ENCODE measurements at regions not wholly inside any gene's neighbourhood (a gene's known extent, or its start where the extent isn't known, plus 50 kb on each side); places are given as distances from the start of the nearest gene placed in this dataset.

DNA sequence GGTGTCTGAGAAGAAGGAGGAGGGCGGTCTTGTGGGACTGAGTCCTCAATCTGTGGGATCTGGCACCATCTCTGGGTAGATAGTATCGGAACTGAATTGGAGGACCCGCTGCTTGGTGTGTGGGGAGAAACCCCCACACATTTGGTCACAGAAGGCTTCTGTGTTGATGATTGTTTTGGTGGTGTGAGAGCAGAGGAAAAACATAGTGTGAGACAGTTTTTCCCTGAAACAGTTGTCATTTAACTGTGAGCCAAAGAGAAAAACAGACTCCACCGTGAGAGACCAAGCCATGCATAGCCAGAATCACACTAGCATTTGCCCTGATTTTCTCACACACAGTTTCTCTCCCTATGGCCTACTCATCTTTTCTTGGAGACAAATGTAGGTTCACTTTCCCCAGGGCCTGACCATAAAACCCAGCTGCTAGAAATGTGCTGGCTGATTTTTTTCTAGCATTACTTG, 91.4 kb upstream of the FLRT2 start:
- no peak for DNase-seq (ENCODE audit: low spot score)

DNA sequence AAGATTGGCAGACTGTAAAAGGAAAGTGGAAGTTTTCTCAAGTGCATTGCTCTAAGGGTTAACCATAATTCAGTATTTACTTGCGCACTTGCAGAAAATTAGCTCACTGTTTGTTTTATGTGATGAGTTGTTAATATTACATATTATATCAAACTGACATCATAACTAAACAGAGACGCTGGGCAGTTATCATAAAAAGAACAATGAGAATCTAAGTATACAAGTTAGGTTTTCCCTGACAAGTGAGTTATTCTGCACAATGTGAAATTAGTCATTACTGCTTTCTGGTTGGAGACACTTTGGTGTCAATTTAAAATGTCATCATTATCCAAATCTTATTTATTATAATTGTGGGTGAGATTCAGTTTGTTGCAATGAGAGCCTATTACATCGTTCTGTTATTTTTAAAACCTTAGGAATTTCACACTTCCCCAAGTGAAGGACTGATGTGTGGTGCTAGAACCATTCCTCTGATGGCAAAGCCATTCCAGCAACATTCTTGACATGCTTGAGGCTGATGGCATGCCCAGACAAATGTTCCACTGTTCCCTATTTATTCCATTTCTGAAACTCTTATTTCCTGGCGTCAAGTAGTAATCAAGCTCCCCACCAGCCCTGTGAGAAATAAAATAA, 90.1 kb upstream of the FLRT2 start:
- DNase-seq (ENCODE audit: low spot score), result no peak

DNA sequence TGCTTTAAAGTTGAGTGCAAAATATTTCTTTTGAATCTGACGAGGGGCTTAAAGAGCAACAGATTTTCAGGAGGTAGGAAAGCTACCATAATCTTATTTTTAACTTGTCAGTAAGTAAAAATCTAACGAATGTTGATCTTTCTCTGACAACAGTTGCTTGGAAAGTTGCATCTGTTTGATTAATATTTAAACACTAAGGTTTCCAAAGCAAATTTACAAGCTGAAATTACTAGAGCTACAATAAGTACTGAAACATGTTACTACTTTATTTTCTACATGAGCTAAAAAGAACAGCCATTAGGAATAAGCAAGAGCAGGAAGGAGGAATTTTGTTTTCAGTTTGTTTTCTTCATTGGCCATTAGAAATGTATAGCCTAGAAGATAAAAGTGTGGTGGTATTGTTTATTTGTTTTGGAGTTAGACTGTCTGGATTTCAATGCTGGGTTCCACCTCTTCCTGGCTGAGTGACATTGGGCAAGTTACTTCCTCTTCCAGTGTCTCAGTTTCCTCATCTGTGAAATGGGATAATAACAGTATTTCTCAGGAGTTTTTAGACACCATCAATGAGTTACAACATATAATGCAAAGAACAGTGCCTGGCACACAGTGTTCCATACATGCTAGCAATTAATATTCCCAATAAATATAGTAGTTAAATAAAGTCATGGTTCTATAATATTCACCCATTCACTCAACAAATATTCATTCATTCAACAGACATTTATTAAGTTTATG, 87.9 kb upstream of the FLRT2 start:
- no peak for DNase-seq (ENCODE audit: low spot score)

DNA sequence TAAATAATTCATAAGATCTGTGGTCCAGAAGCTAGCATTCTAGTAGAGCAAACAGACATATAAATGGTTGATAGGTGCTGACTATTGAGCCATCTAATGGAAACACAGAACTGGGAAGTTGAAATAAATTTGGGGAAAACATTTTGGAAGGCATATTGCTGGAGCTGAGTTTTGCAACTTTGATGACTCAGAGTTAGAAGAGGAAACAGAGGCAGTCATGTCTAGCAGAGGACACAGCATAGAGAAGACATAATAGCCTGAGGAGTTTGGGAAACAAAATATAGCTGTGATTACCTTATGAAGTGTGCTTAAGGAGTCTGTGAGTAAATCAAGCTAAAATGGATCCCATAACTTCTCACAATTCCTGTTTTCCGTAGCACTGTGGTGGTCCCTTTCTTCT, 86.9 kb upstream of the FLRT2 start:
- no peak for DNase-seq (ENCODE audit: low spot score)

DNA sequence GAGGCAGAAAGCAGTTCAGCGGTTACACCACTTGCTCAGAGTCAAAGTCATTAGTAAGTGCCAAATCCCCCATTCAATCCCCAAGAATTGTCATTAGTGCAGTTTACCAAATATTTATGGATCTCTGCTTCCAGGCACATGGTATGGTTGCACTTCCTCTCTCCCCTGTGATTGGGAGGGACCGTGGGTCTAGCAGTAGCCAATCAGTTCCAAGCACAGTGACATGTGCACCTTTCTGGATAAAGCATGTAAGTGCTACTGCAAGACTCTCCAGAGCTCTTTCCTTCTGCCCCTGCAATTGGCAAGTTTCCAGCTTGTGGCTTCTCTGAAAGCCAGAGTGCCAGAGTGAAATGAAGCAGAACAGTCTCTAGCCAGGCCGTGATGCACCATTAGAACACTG, 85.3 kb upstream of the FLRT2 start:
- no peak for DNase-seq (ENCODE audit: low spot score)

DNA sequence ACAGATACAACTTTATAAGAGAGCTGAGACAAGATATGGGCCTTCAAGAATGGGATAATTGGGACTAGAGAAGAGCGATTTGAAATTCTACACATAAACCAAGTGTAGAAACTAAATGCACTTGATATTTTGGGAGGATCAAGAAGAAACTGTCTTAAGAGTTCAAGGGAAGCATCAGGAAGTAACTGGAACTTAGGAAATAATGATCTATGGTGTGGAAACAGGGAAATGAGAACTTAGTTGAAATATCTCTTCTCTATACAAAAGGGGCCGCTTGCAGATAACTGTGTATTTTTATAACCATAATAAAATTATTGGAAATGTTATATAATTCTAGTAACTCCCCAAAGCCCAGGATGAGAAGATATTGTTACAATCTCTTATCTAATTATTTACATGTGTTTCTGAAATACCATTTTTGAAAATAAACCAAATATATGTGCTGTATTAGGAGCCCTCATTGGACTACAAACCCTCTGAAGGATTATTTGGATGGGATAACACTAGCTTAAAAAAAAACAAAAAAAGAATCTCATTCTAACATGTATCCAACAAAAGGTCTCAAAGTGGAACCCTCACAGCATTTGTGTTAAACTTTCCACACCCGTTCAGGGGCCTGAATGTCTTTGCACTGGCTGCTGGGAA, 84.7 kb upstream of the FLRT2 start:
- DNase-seq (ENCODE audit: low spot score), result no peak

DNA sequence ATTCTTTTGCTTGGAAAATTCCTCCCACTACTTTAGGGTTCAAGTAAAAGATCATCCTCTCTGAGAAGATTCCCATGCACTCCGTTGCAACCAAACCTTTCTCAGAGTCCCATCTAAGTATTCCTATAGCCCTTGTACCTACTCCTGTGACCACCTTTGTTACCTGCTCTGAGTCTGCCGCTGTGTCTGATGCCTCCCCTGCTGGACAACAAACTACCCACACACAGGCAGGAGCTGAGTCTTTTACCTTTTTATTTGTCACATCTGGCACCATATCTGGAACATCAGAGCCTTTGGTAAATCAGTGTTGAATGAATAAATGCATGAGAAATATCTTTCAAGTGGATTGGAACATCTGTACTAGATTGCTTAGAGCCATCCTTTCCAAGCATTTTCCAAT, 82.1 kb upstream of the FLRT2 start:
- DNase-seq (ENCODE audit: low spot score), result no peak

DNA sequence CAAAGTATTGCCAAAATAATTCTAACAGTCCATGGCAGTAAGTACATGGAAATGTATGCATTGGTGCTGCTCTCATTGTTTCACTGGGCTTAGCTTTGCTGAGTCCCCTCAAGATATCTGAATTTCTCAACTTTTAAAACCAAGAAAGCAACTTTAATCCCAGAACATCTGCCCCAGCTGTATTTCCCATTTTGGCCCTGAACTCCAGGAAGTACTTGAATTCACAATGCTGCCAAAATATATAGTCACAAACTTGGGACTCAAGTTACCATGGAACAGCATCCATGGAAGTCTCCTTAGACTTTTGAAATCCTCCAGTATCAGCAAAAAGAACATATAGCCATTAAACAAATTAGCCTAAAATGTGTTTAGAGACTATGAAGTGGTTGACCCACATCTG, 78.5 kb upstream of the FLRT2 start:
- DNase-seq (ENCODE audit: low spot score), result no peak

DNA sequence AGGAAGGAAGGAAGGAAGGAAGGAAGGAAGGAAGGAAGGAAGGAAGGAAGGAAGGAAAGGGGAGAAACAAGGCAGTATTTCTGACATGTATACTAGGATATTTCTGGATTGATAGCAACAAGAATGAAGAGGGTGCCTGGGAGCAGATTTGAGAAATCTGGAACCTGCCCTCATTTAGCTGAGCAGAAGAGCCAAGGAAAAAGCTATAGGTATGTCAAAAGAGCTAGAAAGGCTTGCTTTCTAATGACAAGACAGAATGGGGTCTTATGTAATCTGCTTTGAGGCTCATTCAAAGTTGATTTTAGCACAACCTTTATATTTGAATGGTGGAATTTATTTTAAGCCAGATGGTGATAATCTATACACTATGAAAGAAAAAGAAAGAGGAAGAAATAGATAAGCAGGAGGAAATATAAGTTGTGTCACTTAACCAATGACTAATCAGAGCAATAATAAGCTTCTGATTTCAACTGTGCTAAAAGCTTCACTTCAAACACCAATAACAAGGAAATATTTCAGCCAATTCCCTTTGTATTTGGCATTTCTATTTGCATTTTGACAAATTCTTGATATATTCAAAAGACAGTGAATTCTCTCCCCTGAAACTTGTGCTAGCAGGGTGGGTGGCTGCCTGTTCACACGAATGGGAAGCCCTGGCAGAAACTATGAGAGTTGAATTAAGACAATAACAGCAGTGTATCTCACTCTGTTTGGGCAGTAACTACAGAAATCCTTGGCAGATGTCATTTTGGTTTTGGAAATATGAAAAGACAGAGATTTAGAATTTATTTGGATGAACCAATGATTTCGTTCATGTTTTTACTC, 76.3 kb upstream of the FLRT2 start:
- DNase-seq (ENCODE audit: low spot score), result no peak

DNA sequence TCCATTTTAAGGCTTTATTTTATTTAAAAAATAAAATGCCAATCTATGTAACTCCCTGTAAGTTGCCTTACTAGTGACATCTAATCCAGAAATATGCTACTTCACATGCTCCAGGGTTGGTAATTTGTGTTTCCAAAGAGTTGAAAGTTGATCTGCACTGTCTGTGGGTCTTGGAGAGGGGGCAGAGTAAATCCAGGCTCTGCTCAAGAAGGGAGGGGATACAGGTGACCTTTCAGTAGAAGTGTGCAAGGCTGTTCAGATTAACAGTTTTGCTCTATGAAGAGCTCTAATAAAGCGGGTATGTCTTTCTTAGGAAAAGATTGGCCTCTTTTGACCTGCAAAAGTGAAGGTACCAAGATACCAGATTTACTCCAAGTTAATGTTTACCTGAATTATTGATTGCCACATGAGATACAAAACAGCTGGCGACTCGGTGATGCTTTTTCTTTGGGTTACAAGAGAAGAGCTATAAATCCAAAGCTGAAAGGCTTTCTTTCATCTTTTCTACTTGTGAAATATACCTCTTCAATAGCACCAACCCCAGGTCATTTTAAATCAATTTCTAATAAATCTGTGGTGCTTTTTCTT, 75.6 kb upstream of the FLRT2 start:
- DNase-seq (ENCODE audit: low spot score), result no peak

DNA sequence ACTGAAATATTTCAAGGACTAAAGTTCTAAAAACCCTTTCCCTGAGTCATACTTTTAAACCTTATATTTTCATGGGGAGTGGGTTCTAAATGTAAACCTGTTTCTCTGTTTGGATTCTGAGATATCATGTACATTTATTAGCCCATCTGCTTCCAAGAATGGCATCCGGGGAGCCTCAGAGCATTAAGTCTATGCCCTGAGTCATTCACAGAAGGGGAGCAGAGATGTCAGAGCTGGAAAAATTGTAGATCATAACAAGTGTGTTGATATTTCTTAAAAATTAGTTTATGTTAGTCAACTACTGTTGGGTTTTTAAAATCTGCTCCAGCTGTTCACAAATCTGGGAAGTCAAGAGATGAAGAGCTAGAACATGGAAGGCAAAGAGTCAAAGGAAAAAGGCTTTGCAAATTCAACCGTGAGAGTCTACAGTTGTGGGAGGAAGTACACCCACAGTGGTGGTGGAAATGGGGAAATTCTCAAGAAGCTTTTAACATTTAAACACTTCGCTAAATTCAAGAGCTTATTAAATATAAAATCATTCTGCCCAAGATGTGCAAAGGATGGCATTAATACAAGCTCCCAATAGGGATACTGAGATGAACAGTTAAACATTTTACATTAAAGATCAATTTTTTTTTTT, 70.5 kb upstream of the FLRT2 start:
- no peak for DNase-seq (ENCODE audit: low spot score)

DNA sequence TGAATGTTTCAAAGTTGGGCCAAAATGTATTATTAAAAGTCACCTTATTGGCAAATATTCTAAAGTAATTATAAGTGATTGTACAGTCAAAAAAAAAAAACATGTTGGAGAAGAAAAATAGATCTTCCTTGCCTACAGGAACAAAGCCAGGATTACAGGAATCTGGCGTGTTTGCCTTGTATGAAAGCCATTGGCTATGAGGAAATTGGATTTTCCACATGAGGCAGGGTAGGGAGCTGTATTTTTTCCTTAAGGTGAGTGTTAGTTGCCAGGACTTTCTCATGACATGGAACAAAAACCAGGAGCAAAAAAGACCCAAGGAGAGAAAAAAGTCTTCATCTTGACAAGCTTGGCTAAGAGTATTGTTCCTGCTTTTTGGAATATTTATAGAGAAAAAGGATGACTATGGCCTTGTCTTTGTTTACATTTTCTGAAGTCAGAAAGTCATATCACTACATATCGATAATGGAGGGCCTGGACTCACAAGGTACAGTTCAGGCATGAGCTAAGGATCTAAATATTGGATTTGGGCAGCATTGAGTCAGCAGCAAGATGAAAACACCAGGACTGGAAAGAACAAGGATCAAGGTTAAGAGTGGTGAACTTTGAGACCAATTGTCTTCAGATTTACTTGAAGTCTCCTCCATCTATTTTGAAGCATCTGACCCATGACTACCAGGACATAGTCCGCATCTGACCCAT, 68.4 kb upstream of the FLRT2 start:
- no peak for DNase-seq (ENCODE audit: low spot score)

DNA sequence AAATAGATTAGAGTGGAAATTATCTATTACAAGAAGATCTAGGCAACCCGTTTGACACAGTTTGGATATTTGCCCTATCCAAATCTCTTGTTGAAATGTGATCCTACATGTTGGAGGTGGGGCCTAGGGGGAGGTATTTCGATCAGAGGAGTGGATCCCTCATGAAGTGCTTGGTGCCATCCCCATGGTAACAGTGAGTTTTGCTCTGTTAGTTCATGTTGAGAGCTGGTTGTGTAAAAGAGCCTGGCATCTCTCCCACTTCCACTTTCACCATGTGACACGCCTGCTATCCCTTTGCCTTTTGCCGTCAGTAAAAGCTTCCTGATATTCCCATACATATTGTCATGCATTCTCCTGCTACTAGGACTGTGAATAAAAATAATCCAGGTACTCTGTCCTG, 66.4 kb upstream of the FLRT2 start:
- DNase-seq (ENCODE audit: low spot score), result no peak

DNA sequence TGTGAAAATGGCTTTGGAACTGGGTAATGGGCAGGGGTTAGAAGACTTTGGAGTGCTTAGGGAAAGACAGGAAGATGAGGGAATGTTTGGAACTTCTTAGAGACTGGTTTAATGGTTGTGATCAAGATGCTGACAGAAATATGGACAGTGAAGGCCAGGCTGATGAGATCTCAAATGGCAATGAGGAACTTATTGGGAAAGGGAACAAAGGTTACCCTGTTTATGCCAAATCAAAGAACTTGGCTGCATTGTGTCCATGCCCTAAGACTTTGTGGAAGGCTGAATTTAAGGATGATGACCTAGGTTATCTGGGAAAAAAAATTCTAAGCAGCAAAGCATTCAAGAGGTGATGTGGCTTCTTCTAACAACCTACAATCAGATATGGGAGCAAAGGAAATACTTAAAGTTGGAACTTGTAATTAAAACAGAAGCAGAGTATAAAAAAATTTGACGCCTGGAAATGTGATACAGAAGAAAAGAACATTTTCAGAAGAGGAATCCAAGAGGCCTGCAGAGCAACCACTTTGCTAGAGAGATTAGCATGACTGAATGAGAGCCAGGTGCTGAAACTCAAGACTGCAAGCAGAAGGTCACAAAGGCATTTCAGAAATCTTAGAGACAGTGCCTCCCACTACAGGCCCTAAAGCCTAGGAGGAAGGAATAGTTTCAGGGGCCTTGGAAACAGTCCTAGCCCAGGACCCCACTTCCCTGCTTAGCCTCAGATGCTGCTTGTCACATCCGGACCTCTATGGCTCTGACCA, 65.6 kb upstream of the FLRT2 start:
- no peak for DNase-seq (ENCODE audit: low spot score)

DNA sequence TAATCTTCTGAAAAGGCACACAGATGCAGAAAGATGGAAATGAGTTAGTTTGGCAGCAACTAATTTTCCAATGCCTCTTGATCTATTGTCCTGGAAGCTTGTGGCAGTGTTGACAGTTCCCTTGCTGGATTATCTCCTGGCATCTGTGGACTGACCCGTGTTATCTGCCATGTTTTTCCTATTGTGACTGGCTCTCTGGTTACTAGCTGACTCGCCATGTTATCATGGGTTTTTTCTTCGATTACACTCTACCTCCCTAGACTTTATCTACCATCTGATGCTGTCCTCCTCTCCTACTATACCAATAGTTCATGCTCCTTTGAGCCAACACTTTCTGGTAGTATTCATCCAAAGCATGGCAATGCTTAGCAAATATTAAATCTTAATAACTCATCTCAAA, 63.3 kb upstream of the FLRT2 start:
- DNase-seq (ENCODE audit: low spot score), result no peak

DNA sequence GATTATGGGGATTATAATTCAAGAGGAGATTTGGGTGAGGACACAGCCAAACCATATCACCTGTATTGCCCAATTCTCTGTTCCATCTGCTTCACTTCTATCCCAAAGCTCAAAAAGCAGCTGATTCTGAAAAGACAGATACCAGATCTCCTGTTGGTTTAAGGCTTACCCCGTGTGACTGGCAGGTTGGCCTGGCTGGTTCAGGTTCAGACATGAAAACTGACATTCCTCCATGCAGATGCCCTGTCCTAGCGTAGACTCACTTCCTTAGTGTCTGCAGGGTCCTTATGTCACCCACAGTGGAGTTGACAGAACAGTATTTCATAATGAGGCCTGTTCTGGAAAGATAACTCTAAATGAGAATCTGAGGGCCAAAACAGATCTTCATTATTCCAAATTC, 61.1 kb upstream of the FLRT2 start:
- no peak for DNase-seq (ENCODE audit: low spot score)

DNA sequence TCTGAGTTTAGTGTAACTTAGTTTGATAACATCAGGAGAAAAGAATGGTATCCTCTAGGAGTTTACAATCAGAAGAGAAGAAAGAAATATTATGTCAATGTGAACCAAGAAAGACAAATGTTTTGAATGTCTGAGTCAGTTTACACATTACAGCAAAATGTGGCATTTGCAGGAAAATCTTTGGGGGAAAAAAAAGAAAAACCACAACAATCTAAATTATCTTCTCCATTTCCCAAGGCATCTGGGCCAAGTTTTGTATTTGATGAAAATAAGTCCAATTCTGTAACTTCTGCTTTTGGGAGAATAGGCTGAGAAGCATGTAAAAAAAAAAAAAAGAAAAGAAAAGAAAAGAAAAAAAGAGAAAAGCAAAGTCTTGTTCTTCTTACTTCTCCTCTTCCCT, 58.8 kb upstream of the FLRT2 start:
- no peak for DNase-seq (ENCODE audit: low spot score)

DNA sequence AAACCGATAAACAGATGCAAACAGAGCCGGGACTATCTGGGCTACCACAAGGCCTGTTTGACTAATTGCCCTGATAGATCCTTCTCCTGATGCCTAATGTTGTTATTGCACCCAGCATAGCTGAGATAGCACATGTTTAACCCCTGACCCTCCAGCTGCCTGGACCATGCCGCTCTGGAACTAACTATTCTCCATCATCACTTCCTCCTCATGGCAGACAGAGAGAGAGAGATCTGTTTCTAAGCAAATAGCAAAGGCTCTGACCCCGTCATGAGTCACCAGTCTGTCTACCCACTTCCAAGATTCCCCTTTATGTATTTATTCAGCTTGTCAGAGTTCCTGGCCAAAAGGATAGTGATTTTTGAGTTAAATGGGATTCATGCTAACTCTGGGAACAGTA, 58.2 kb upstream of the FLRT2 start:
- DNase-seq (ENCODE audit: low spot score), result no peak

DNA sequence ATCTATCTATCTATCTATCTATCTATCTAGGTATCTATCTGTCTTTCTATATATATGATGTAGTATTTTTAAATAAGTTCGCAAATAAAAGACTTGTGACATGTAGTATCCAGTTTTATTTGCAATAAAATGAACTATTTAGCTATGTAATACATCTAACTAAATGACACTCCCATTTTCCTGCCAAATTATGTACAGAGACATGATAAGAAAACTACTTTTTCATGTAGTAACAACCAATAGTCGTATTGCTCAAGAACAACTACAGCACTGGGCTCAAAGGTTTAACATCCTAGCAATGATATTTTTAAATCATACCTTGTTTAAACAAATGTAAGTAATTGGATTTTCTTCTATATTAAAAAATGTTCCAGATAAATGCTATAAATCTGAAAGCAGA, 55.5 kb upstream of the FLRT2 start:
- DNase-seq (ENCODE audit: low spot score), result no peak

DNA sequence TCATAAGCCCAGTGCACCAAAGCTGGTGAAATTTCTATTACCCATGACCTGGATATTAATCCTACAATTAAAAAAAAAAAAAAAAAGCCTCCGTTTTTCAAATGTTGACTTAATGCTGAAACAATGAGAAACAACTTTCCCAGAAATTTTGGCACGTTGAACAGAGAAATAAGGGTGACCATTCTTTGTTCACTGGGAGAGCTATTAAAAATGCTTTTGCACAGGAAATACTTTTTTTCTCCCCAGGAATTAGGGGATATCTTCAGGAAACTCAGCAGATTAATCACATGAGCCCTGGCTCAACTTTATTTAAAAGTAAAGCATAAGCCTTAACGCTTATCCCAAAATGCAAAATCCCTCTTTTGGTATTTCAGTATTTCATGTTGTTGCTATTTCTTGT, 54.8 kb upstream of the FLRT2 start:
- DNase-seq (ENCODE audit: low spot score), result no peak
